H1 (cell line): ENCODE measurements at regions not wholly inside any gene's neighbourhood (a gene's known extent, or its start where the extent isn't known, plus 50 kb on each side); places are given as distances from the start of the nearest gene placed in this dataset.

ENCODE experiments used
- CTCF ChIA-PET: fragments of 300-600 bp; sonication (Branson Sonifier 250); formaldehyde crosslinking; loops from one replicate; lab custom pipeline; 2021; ENCODE audit not compliant: partially characterized antibody; lab: Charles Lee
- POLR2A ChIA-PET: fragments of 300-600 bp; sonication (Branson Sonifier 250); formaldehyde crosslinking; loops from one replicate; lab custom pipeline; 2021; ENCODE audit warnings: inconsistent platforms; ENCODE audit not compliant: partially characterized antibody; lab: Charles Lee
- DNase-seq, 2 experiments: peaks; one replicate each; pipeline versions ENCODE4 v3.0.0 to v3.0.0-alpha.2; 2010 to 2022; ENCODE audit warnings: low spot score in 2 of 2, low read depth in 1 of 2, mixed read lengths in 1 of 2
- FAIRE-seq: peaks from 2 replicates; lab custom pipeline; 2011; peaks lifted over from hg19 to GRCh38; lab: Jason Lieb, UNC
- H2AFZ ChIP-seq: 2 replicates; pipeline ENCODE4 v1.8.1; 2012; ENCODE audit warnings: low read length, inconsistent platforms
- H2AK5ac ChIP-seq: 2 replicates; pipeline ENCODE4 v1.6.1; 2013; ENCODE audit warnings: low read depth, low read length
- H2BK120ac ChIP-seq: replicated peaks from 2 replicates; pipeline ENCODE3; 2013; ENCODE audit warnings: low read depth, low read length, inconsistent platforms
- H2BK12ac ChIP-seq: 2 replicates; pipeline ENCODE4 v1.6.1; 2013; ENCODE audit warnings: low read depth, low read length
- H2BK15ac ChIP-seq: 2 replicates; pipeline ENCODE4 v1.6.1; 2013; ENCODE audit warnings: low read length
- H2BK20ac ChIP-seq: 2 replicates; pipeline ENCODE4 v1.6.1; 2013; ENCODE audit warnings: low read length
- H2BK5ac ChIP-seq: 2 replicates; pipeline ENCODE4 v1.6.1; 2013; ENCODE audit warnings: low read depth, low read length
- H3K14ac ChIP-seq: 2 replicates; pipeline ENCODE4 v1.6.1; 2013; ENCODE audit warnings: inconsistent platforms; ENCODE audit not compliant: insufficient read length
- H3K18ac ChIP-seq: 2 replicates; pipeline ENCODE4 v1.6.1; 2013; ENCODE audit warnings: low read length; ENCODE audit errors: extremely low read depth
- H3K23ac ChIP-seq: 2 replicates; pipeline ENCODE4 v1.6.1; 2013; ENCODE audit warnings: inconsistent platforms; ENCODE audit not compliant: insufficient read length
- H3K23me2 ChIP-seq: 2 replicates; pipeline ENCODE4 v1.6.1; 2013; ENCODE audit warnings: low read depth, low read length
- H3K27ac ChIP-seq: 2 replicates; pipeline ENCODE4 v1.6.1; 2011; ENCODE audit warnings: low read depth, low read length, inconsistent platforms
- H3K27me3 ChIP-seq, 4 experiments: replicated peaks in 1 of 4; 1 replicate in 1 of 4; 2 replicates in 3 of 4; pipeline versions ENCODE4 v1.6.1 to v1.8.1; 2011 to 2013; ENCODE audit warnings: low read length in 3 of 4, mild to moderate bottlenecking in 3 of 4, inconsistent platforms in 2 of 4, mixed read lengths in 2 of 4, moderate library complexity in 1 of 4; ENCODE audit not compliant: control insufficient read depth in 3 of 4, insufficient read depth in 3 of 4; ENCODE audit errors: extremely low read depth in 1 of 4
- H3K36me3 ChIP-seq, 4 experiments: 2 replicates each; pipeline versions ENCODE4 v1.6.1 to v1.8.1; 2011 to 2013; ENCODE audit warnings: mild to moderate bottlenecking in 4 of 4, low read length in 3 of 4, moderate library complexity in 2 of 4, control low read depth in 1 of 4, inconsistent platforms in 1 of 4; ENCODE audit not compliant: insufficient read depth in 4 of 4, control insufficient read depth in 2 of 4
- H3K4ac ChIP-seq: replicated peaks from 2 replicates; pipeline ENCODE3; 2013; ENCODE audit warnings: low read length, low read depth, mixed read lengths, inconsistent platforms; ENCODE audit not compliant: insufficient read length
- H3K4me1 ChIP-seq, 4 experiments: replicated peaks in 1 of 4; 1 replicate in 1 of 4; 2 replicates in 3 of 4; pipeline versions ENCODE4 v1.6.1 to v1.8.1; 2011 to 2013; ENCODE audit warnings: low read length in 3 of 4, inconsistent platforms in 2 of 4, mixed read lengths in 1 of 4; ENCODE audit not compliant: insufficient read depth in 4 of 4, control insufficient read depth in 3 of 4
- H3K4me2 ChIP-seq, 2 experiments: 2 replicates each; pipeline versions ENCODE4 v1.6.1 to v1.8.1; 2011 to 2013; ENCODE audit warnings: low read depth in 2 of 2, low read length in 2 of 2, control low read depth in 1 of 2, inconsistent platforms in 1 of 2, mild to moderate bottlenecking in 1 of 2; ENCODE audit not compliant: insufficient read depth in 1 of 2
- H3K4me3 ChIP-seq, 4 experiments: fragments of 200-600, 300-600 bp in 1 of 4; sonication (generic), shearing (Covaris generic), sonication (Bioruptor Twin) in 1 of 4; 2 replicates each; pipeline versions ENCODE4 v1.5.1 to v1.8.1; 2011 to 2016; ENCODE audit warnings: low read length in 4 of 4, low read depth in 3 of 4, control low read depth in 2 of 4, inconsistent platforms in 2 of 4, mild to moderate bottlenecking in 2 of 4, mixed read lengths in 1 of 4, moderate library complexity in 1 of 4; ENCODE audit not compliant: insufficient read depth in 2 of 4; ENCODE audit errors: extremely low read depth in 1 of 4
- H3K56ac ChIP-seq: replicated peaks from 2 replicates; pipeline ENCODE3; 2013; ENCODE audit warnings: low read depth, mild to moderate bottlenecking, mixed read lengths, low read length, inconsistent platforms; ENCODE audit not compliant: insufficient read length
- H3K79me1 ChIP-seq: 2 replicates; pipeline ENCODE4 v1.6.1; 2013; ENCODE audit warnings: low read depth, low read length, control low read depth
- H3K79me2 ChIP-seq, 2 experiments: 2 replicates each; pipeline versions ENCODE4 v1.6.1 to v1.8.1; 2012 to 2013; ENCODE audit warnings: low read length in 2 of 2, mild to moderate bottlenecking in 2 of 2, inconsistent platforms in 1 of 2; ENCODE audit not compliant: insufficient read depth in 2 of 2, control insufficient read depth in 1 of 2
- H3K9ac ChIP-seq, 4 experiments: replicated peaks in 1 of 4; 1 replicate in 1 of 4; 2 replicates in 3 of 4; pipeline versions ENCODE4 v1.6.1 to v1.8.1; 2011 to 2013; ENCODE audit warnings: low read depth in 3 of 4, low read length in 3 of 4, control low read depth in 2 of 4, mild to moderate bottlenecking in 2 of 4, moderate library complexity in 2 of 4, inconsistent platforms in 1 of 4; ENCODE audit errors: extremely low read depth in 1 of 4
- H3K9me3 ChIP-seq, 2 experiments: 2 replicates each; pipeline versions ENCODE4 v1.6.1 to v1.8.1; 2012 to 2013; ENCODE audit warnings: mild to moderate bottlenecking in 2 of 2, moderate library complexity in 2 of 2, control low read depth in 1 of 2, inconsistent platforms in 1 of 2, low read depth in 1 of 2, low read length in 1 of 2, mixed read lengths in 1 of 2; ENCODE audit not compliant: insufficient read depth in 2 of 2
- H4K20me1 ChIP-seq, 2 experiments: replicated peaks in 1 of 2; 2 replicates each; pipeline versions ENCODE3 to v1.8.1; 2011 to 2013; ENCODE audit warnings: inconsistent platforms in 2 of 2, low read length in 2 of 2, mild to moderate bottlenecking in 1 of 2; ENCODE audit not compliant: insufficient read depth in 2 of 2, control insufficient read depth in 1 of 2
- H4K5ac ChIP-seq: 2 replicates; pipeline ENCODE4 v1.6.1; 2013; ENCODE audit warnings: low read length, low read depth, mixed read lengths, inconsistent platforms; ENCODE audit not compliant: insufficient read length
- H4K8ac ChIP-seq: 2 replicates; pipeline ENCODE4 v1.8.0; 2013; ENCODE audit warnings: mild to moderate bottlenecking, moderate library complexity, low read length, inconsistent platforms; ENCODE audit not compliant: insufficient read depth; ENCODE audit errors: extremely low read depth
- H4K91ac ChIP-seq: replicated peaks from 2 replicates; pipeline ENCODE3; 2013; ENCODE audit warnings: low read length, mixed read lengths, inconsistent platforms; ENCODE audit not compliant: insufficient read length
- CREB1 ChIP-seq: IDR thresholded peaks from 2 replicates; pipeline ENCODE4 v1.6.1; 2012; ENCODE audit warnings: inconsistent platforms
- FOSL1 ChIP-seq: IDR thresholded peaks from 2 replicates; pipeline ENCODE4 v1.6.1; 2011; ENCODE audit warnings: mild to moderate bottlenecking, low read depth, low read length, moderate library complexity; ENCODE audit not compliant: insufficient read depth
- GABPA ChIP-seq: IDR thresholded peaks from 2 replicates; pipeline ENCODE4 v1.6.1; 2011; ENCODE audit warnings: mild to moderate bottlenecking, low read length, moderate library complexity, borderline replicate concordance; ENCODE audit not compliant: insufficient read depth
- HDAC6 ChIP-seq: IDR thresholded peaks from one replicate; pipeline ENCODE4 v1.7.1; 2012; ENCODE audit warnings: low read depth, mild to moderate bottlenecking, inconsistent platforms, low read length, moderate library complexity
- RFX5 ChIP-seq: IDR thresholded peaks from 2 replicates; pipeline ENCODE4 v1.6.1; 2011; ENCODE audit warnings: low read depth, low read length, improper control_type of control experiment, borderline replicate concordance
- SIN3A ChIP-seq, 2 experiments: IDR thresholded peaks in 1 of 2; conservative IDR thresholded peaks in 1 of 2; 2 replicates each; pipeline ENCODE4 v1.6.1; 2011 to 2012; ENCODE audit warnings: low read length in 2 of 2, improper control_type of control experiment in 1 of 2, low read depth in 1 of 2, mild to moderate bottlenecking in 1 of 2
- SIX5 ChIP-seq: IDR thresholded peaks from 2 replicates; pipeline ENCODE4 v1.6.1; 2011; ENCODE audit warnings: mild to moderate bottlenecking, low read depth, low read length
- TCF12 ChIP-seq: IDR thresholded peaks from 2 replicates; pipeline ENCODE4 v1.6.1; 2011; ENCODE audit warnings: low read depth, mild to moderate bottlenecking, low read length
- ZNF274 ChIP-seq: IDR thresholded peaks from 2 replicates; pipeline ENCODE4 v1.7.0; 2012; ENCODE audit warnings: low read length, borderline replicate concordance; ENCODE audit errors: extremely low read depth
- WGBS, 2 experiments: shearing (Covaris generic) in 1 of 2; methylation state at CpG; one replicate each; pipeline versions ENCODE4 v1.1.6 to v1.1.7; 2013 to 2015; ENCODE audit warnings: low lambda C conversion rate in 2 of 2, mixed read lengths in 2 of 2, inconsistent platforms in 1 of 2, low coverage in 1 of 2, missing lambda C conversion rate in 1 of 2; ENCODE audit not compliant: insufficient replicate concordance in 2 of 2, insufficient coverage in 1 of 2, insufficient read length in 1 of 2; ENCODE audit errors: extremely low coverage in 1 of 2, missing lambda C conversion rate in 1 of 2; 5-methylcytosine and 5-hydroxymethylcytosine counted together

- WGBS, 2 experiments: 86% methylated on average over 1 of the region's 2 CpGs; no CpG with 5 or more reads in 1 of the 2 experiments
- no peak for FAIRE-seq
- Histone ChIP-seq H3K27me3 (no peaks in the 10 kb centered on the region), H2AK5ac (no peak overlapping the region), H2AFZ (no peak overlapping the region), H3K79me2 (no peaks in the 10 kb centered on the region), H4K91ac (no peak overlapping the region), H3K18ac (no peak overlapping the region), H2BK120ac (no peak overlapping the region), H3K36me3 (no peaks in the 10 kb centered on the region), H3K14ac (no peak overlapping the region), H3K79me1 (no peaks in the 10 kb centered on the region), H3K4me2 (no peak overlapping the region), H3K23me2 (no peaks in the 10 kb centered on the region), H4K8ac (no peak overlapping the region), H2BK12ac (no peak overlapping the region), H3K23ac (no peak overlapping the region), H3K4me1 (no peaks in the 10 kb centered on the region), H3K56ac (no peak overlapping the region), H3K9ac (no peak overlapping the region), H3K9me3 (no peaks in the 10 kb centered on the region), H3K4ac (no peak overlapping the region), H4K20me1 (no peaks in the 10 kb centered on the region), H2BK15ac (no peak overlapping the region), H2BK20ac (no peak overlapping the region), H3K27ac (no peak overlapping the region), H4K5ac (no peak overlapping the region), H2BK5ac (no peak overlapping the region), H3K4me3 (no peak overlapping the region)
- no peak for DNase-seq
- CTCF ChIA-PET: interaction anchor here (1.3 kb wide), 1 partner anchor 9 kb away, joined by 4 read pairs; no protein-coding TSS in a partner anchor
- POLR2A ChIA-PET: no interaction called here
- TF ChIP-seq FOSL1: no peak
- TF ChIP-seq ZNF274: no peak
- TF ChIP-seq SIX5: no peak
- no peak for TF ChIP-seq HDAC6
- no peak for TF ChIP-seq TCF12
- no peak for TF ChIP-seq SIN3A (conservative IDR thresholded peaks at IDR 0.05 in 1 of 2, IDR thresholded peaks at IDR 0.05 in 1 of 2; ENCODE audit: low read depth in 1 of 2, low read length in 2 of 2)
- TF ChIP-seq GABPA: no peak
- TF ChIP-seq RFX5: no peak
- no peak for TF ChIP-seq CREB1
Observed at GRCh38 chrX:11953615-11954014, 184.7 kb upstream of the FRMPD4 start.
